Astrocyte of the cerebellum (primary cell): ENCODE measurements at regions not wholly inside any gene's neighbourhood (a gene's known extent, or its start where the extent isn't known, plus 50 kb on each side); places are given as distances from the start of the nearest gene placed in this dataset.
"Not testable (repeated sequence)": the region's sequence is repeated elsewhere in the genome, so short reads cannot be mapped to it uniquely, and the experiment has no call there.

ENCODE experiments used
- DNase-seq: peaks from one replicate; pipeline ENCODE4 v3.0.0-alpha.2; 2011; ENCODE audit warnings: low read depth
- H3K4me3 ChIP-seq: 2 replicates; pipeline ENCODE4 v1.5.1; 2011; ENCODE audit warnings: mild to moderate bottlenecking, low read depth, low read length, moderate library complexity
- in situ Hi-C: cut with HindIII; loops from 2 replicates; pipeline ENCODE4 v1.10.0; 2017; ENCODE audit warnings: low sequenced_read_pairs
- TF ChIP-seq, protein P1 (sequence below): IDR thresholded peaks from 2 replicates; pipeline ENCODE4 v1.5.1; 2012; ENCODE audit warnings: low read length, low read depth, moderate library complexity, mild to moderate bottlenecking; ENCODE audit errors: missing control alignments

DNA sequence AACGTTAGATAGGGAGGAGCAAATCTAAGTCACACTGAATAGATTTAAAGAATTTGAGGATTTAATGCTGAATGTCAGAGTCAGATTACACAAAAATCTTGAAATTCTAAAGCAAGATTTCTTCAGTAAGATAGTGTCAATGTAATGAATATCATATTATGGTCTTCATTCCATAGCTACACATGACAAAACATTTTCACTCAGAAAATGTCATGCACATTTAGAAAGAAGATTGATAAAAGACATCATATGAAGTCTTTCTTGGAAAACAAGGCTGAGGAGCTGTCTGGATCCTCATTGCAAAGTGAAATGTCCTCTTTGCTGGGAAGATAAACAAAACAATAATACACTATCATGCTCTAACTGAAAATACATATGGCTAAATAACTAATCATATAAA is 1006.9 kb downstream of the PCDH7 start:
- no peak overlapping the region for H3K4me3 ChIP-seq
- TF ChIP-seq, protein P1, sequence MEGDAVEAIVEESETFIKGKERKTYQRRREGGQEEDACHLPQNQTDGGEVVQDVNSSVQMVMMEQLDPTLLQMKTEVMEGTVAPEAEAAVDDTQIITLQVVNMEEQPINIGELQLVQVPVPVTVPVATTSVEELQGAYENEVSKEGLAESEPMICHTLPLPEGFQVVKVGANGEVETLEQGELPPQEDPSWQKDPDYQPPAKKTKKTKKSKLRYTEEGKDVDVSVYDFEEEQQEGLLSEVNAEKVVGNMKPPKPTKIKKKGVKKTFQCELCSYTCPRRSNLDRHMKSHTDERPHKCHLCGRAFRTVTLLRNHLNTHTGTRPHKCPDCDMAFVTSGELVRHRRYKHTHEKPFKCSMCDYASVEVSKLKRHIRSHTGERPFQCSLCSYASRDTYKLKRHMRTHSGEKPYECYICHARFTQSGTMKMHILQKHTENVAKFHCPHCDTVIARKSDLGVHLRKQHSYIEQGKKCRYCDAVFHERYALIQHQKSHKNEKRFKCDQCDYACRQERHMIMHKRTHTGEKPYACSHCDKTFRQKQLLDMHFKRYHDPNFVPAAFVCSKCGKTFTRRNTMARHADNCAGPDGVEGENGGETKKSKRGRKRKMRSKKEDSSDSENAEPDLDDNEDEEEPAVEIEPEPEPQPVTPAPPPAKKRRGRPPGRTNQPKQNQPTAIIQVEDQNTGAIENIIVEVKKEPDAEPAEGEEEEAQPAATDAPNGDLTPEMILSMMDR: no peak
- in situ Hi-C loops: no loop called here
- DNase-seq: no peak

DNA sequence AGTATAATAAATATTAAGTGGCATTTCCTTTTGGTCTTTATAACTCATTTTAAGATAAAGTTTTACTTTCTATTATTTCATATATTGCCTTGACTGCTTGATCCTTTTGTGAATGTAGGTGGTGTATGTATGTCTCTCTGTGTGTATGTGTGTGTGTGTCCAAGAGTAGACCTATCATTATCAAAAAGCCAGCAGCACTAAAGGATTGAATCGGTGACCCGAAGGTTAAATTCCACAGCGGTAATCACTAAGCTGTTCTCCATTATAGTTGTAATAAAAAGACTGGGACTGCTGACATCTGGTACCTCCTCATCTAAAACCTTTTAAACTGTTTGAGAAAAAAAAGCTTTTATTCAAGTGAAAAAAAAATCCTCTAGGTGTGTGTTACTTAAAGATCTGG is 1014.8 kb downstream of the PCDH7 start:
- H3K4me3 ChIP-seq: no peak overlapping the region
- no peak for DNase-seq
- in situ Hi-C loops: no loop called here
- TF ChIP-seq, protein P1: no peak

DNA sequence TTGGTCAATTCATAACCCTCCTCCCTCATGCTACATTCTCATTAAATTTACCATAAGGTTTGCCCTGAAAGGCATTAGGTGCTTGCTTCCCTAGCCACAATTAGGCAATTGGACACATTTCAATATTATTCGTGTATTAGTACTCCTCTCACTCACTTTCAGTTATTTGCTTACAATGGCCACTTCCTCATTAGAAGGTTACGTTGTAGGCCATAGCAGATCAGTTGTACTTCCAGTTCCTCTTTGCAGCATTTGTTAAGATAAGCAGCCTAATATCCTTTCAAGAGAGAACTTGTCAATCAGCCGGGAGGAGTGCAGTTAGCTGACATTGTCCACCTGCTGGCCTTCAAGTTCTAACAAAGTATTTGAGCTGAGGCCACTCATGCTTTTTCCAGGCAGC is 1017.2 kb downstream of the PCDH7 start:
- DNase-seq: no peak
- in situ Hi-C loops: no loop called here
- TF ChIP-seq, protein P1: no peak
- no peak overlapping the region for H3K4me3 ChIP-seq

DNA sequence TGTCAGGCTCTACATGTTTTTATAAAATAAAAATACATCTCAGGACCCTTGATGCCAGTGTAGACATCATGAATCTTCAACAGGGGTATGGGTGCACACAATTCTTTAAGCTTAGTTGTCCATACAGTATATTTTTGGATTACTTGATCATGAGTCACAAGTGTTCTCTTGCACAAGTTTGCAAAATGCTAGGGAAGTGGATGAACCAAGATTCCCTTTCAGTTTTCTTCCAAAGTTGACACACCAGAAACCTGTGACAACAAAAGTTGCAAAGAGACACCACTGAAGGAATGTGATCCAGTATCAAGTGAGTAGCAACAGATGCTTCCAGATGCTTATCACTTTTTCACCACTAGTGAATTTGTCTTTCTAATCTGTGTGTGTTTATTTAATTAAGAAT is 1021.2 kb downstream of the PCDH7 start:
- H3K4me3 ChIP-seq: no peak overlapping the region
- in situ Hi-C loops: no loop called here
- no peak for DNase-seq
- TF ChIP-seq, protein P1: no peak

DNA sequence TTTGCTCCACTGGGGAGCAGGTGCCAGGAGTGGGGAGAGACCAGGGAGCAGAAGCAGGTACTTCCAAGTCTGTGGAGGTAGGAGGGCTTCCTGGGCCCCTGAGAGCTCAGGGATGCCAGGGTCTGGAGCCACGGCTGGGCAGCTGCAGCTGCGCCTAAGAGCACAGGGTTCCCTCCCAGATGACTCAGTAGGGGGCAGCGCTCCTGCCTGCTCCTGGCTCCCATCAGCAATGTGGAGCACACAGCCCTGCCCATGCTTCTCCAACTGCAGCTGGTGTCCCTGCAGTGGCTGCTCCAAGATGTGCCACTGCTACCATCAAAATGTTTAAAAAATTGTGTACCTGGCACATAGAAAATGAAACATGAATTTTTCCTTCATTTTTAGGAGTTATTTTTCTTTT is 1028.2 kb downstream of the PCDH7 start:
- H3K4me3 ChIP-seq: no peak overlapping the region
- DNase-seq: no peak
- TF ChIP-seq, protein P1: no peak
- in situ Hi-C loops: no loop called here

DNA sequence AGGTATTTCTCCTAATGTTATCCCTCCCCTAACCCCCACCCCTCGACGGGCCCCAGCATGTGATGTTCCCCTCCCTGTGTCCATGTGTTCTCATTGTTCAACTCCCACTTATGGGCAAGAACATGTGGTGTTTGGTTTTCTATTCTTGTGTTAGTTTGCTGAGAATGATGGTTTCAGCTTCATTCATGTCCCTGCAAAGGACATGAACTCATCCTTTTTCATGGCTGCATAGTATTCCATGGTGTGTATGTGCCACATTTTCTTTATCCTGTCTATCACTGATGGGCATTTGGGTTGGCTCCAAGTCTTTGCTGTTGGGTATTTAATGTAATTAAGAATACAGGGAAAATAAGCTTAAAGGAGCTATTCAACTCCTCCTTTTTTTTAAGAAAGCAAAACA is 1030.4 kb downstream of the PCDH7 start:
- DNase-seq, H3K4me3 ChIP-seq, in situ Hi-C loops: not testable (repeated sequence)

DNA sequence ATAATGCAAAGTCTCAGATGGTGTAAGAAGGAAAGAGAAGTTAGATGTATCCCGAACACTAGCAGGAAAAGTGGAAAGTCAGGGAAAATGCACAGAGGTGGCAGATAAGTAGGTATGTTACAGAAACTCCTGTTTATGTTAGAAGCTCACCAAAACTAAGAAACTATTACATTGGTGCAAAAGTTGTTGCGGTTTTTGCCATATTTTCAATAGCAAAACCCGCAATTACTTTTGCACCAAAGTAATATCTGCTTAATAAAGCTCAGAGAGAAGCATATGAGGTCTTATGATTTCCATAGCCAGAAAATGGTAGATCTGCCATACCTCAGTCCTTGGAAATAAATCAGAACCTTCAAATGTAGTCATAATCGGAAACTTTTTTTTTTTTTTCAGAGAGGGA is 1035.6 kb downstream of the PCDH7 start:
- DNase-seq: no peak
- TF ChIP-seq, protein P1: no peak
- no peak overlapping the region for H3K4me3 ChIP-seq
- in situ Hi-C loops: no loop called here
